ENCODE measurements at regions not wholly inside any gene's neighbourhood (a gene's known extent, or its start where the extent isn't known, plus 50 kb on each side); places are given as distances from the start of the nearest gene placed in this dataset.

- no peak overlapping the region for H3K9ac ChIP-seq (replicated peaks in 1 of 4; ENCODE audit: extremely low read depth in 1 of 4, low read depth in 3 of 4, low read length in 3 of 4)
- no peak overlapping the region for H4K91ac ChIP-seq (replicated peaks; ENCODE audit: insufficient read length, low read length)
- peaks cover 2 to 5% of the 10 kb centered on the region in 2 experiments for H4K20me1 ChIP-seq (replicated peaks in 1 of 2; ENCODE audit: control insufficient read depth in 1 of 2, insufficient read depth in 2 of 2, low read length in 2 of 2)
- DNase-seq (ENCODE audit: low read depth in 1 of 2, low spot score in 2 of 2) = peak in 1 of 2 experiments; percentile 10
- CTCF ChIA-PET (ENCODE audit: partially characterized antibody) = no interaction called here
- H3K36me3 ChIP-seq (ENCODE audit: control insufficient read depth in 2 of 4, insufficient read depth in 4 of 4, low read length in 3 of 4) = no peaks in the 10 kb centered on the region
- H2AK5ac ChIP-seq (ENCODE audit: low read depth, low read length) = no peak overlapping the region
- H3K79me1 ChIP-seq (ENCODE audit: low read depth, low read length) = no peaks in the 10 kb centered on the region
- H4K5ac ChIP-seq (ENCODE audit: insufficient read length, low read depth, low read length) = no peak overlapping the region
- peak; percentile 7 for FAIRE-seq
- H2BK15ac ChIP-seq (ENCODE audit: low read length) = no peak overlapping the region
- peaks cover 0 to 11% (median 2%) of the 10 kb centered on the region in 4 experiments; a peak in 2 of 7 replicates for H3K4me1 ChIP-seq (replicated peaks in 1 of 4; ENCODE audit: control insufficient read depth in 3 of 4, insufficient read depth in 4 of 4, low read length in 3 of 4)
- H3K4me3 ChIP-seq (ENCODE audit: extremely low read depth in 1 of 4, insufficient read depth in 2 of 4, low read depth in 3 of 4, low read length in 4 of 4) = peak overlapping the region in 1 of 4 experiments; percentile 37; a peak in 2 of 8 replicates
- POLR2A ChIA-PET (ENCODE audit: partially characterized antibody) = interaction anchor here (1.6 kb wide), 1 partner anchor 10 kb away, joined by 3 read pairs; no protein-coding TSS in a partner anchor
- H3K4me2 ChIP-seq (ENCODE audit: insufficient read depth in 1 of 2, low read depth in 2 of 2, low read length in 2 of 2) = peak overlapping the region; percentile 32 to 54
- no peak overlapping the region for H2BK5ac ChIP-seq (ENCODE audit: low read depth, low read length)
- 5% methylated on average over 7 of the region's 7 CpGs; no CpG with 5 or more reads in 1 of the 2 experiments for WGBS, 2 experiments (ENCODE audit: extremely low coverage in 1 of 2, insufficient coverage in 1 of 2, insufficient read length in 1 of 2, insufficient replicate concordance in 2 of 2, low coverage in 1 of 2, low lambda C conversion rate in 2 of 2, missing lambda C conversion rate in 1 of 2)
- no peaks in the 10 kb centered on the region; the same call in 1 of the 2 replicates for H3K23me2 ChIP-seq (ENCODE audit: low read depth, low read length)
- H3K14ac ChIP-seq (ENCODE audit: insufficient read length) = no peak overlapping the region
- no peaks in the 10 kb centered on the region for H3K9me3 ChIP-seq (ENCODE audit: insufficient read depth in 2 of 2, low read depth in 1 of 2, low read length in 1 of 2)
- H3K56ac ChIP-seq (replicated peaks; ENCODE audit: insufficient read length, low read depth, low read length) = no peak overlapping the region
- no peak overlapping the region for H2AFZ ChIP-seq (ENCODE audit: low read length)
- no peak overlapping the region for H4K8ac ChIP-seq (ENCODE audit: extremely low read depth, insufficient read depth, low read length)
- no peak overlapping the region for H2BK120ac ChIP-seq (replicated peaks; ENCODE audit: low read depth, low read length)
- H3K18ac ChIP-seq (ENCODE audit: extremely low read depth, low read length) = no peak overlapping the region
- H3K4ac ChIP-seq (replicated peaks; ENCODE audit: insufficient read length, low read depth, low read length) = no peak overlapping the region
- H3K27ac ChIP-seq (ENCODE audit: low read depth, low read length) = no peak overlapping the region
- no peaks in the 10 kb centered on the region for H3K79me2 ChIP-seq (ENCODE audit: control insufficient read depth in 1 of 2, insufficient read depth in 2 of 2, low read length in 2 of 2)
- no peak overlapping the region for H2BK12ac ChIP-seq (ENCODE audit: low read depth, low read length)
- H3K23ac ChIP-seq (ENCODE audit: insufficient read length) = no peak overlapping the region
- peaks cover 14 to 58% (median 38%) of the 10 kb centered on the region in 4 experiments for H3K27me3 ChIP-seq (replicated peaks in 1 of 4; ENCODE audit: control insufficient read depth in 3 of 4, extremely low read depth in 1 of 4, insufficient read depth in 3 of 4, low read length in 3 of 4)
- H2BK20ac ChIP-seq (ENCODE audit: low read length) = no peak overlapping the region
- TF ChIP-seq CHD1 (IDR thresholded peaks at IDR 0.05; ENCODE audit: low read depth, low read length) (no peak), BCL11A (IDR thresholded peaks at IDR 0.05; ENCODE audit: low read depth in 2 of 2, low read length in 2 of 2) (peak in 1 of 2 experiments; percentile 45)
These were observed 864.0 kb downstream of the KCNJ2 start for GRCh38 chr17:71033336-71033735.
